ENCODE measurements at regions not wholly inside any gene's neighbourhood (a gene's known extent, or its start where the extent isn't known, plus 50 kb on each side); places are given as distances from the start of the nearest gene placed in this dataset.

GRCh38 chr4:45477311-45477733 lies 646.5 kb downstream of the GABRG1 start:
- Histone ChIP-seq H3K27me3 (no peaks in the 10 kb centered on the region), H3K27ac (no peak overlapping the region), H3K4me1 (no peaks in the 10 kb centered on the region), H3K36me3 (no peaks in the 10 kb centered on the region), H3K4me3 (no peak overlapping the region), H3K9me3 (no peaks in the 10 kb centered on the region)
- no peak for ATAC-seq
- intact Hi-C loops (cut with DNase I): no loop called here
- no peak for DNase-seq
- TF ChIP-seq CTCF (IDR thresholded peaks at IDR 0.05) (no peak), POLR2A (IDR thresholded peaks at IDR 0.05) (no peak)
- 100% methylated on average over 2 of the region's 25 CpGs for WGBS (ENCODE audit: insufficient coverage, low coverage, low lambda C conversion rate, missing lambda C conversion rate)

GRCh38 chr4:45475548-45475947 lies 648.3 kb downstream of the GABRG1 start:
- H3K4me1 ChIP-seq: no peaks in the 10 kb centered on the region
- ATAC-seq (no peak), DNase-seq (no peak)
- no peaks in the 10 kb centered on the region for H3K36me3 ChIP-seq
- intact Hi-C loops (cut with DNase I): no loop called here
- no peak overlapping the region for H3K27ac ChIP-seq
- no peaks in the 10 kb centered on the region for H3K9me3 ChIP-seq
- TF ChIP-seq CTCF (IDR thresholded peaks at IDR 0.05): no peak
- no peak for TF ChIP-seq POLR2A (IDR thresholded peaks at IDR 0.05)
- H3K4me3 ChIP-seq: no peak overlapping the region
- WGBS (ENCODE audit: insufficient coverage, low coverage, low lambda C conversion rate, missing lambda C conversion rate): 36% methylated on average over 2 of the region's 2 CpGs
- no peaks in the 10 kb centered on the region for H3K27me3 ChIP-seq

GRCh38 chr4:45472490-45472889 lies 651.4 kb downstream of the GABRG1 start:
- intact Hi-C loops (cut with DNase I): no loop called here
- Histone ChIP-seq H3K4me3 (no peak overlapping the region), H3K4me1 (no peaks in the 10 kb centered on the region), H3K9me3 (no peaks in the 10 kb centered on the region), H3K36me3 (no peaks in the 10 kb centered on the region), H3K27me3 (no peaks in the 10 kb centered on the region), H3K27ac (no peak overlapping the region)
- ATAC-seq (no peak), DNase-seq (no peak)
- no peak for TF ChIP-seq POLR2A (IDR thresholded peaks at IDR 0.05)
- no peak for TF ChIP-seq CTCF (IDR thresholded peaks at IDR 0.05)
- 29% methylated on average over 1 of the region's 3 CpGs for WGBS (ENCODE audit: insufficient coverage, low coverage, low lambda C conversion rate, missing lambda C conversion rate)

GRCh38 chr4:45471335-45471734 lies 652.5 kb downstream of the GABRG1 start:
- WGBS (ENCODE audit: insufficient coverage, low coverage, low lambda C conversion rate, missing lambda C conversion rate): no CpG with 5 or more reads among the region's 4 CpGs
- no peaks in the 10 kb centered on the region for H3K4me1 ChIP-seq

More at GRCh38 chr4:45471335-45471734, 652.5 kb downstream of the GABRG1 start:
- no peak for DNase-seq
- TF ChIP-seq CTCF (IDR thresholded peaks at IDR 0.05) (no peak), POLR2A (IDR thresholded peaks at IDR 0.05) (no peak)
- ATAC-seq: peak in 1 of 4 donors; percentile 26
- H3K36me3 ChIP-seq: no peaks in the 10 kb centered on the region
- H3K9me3 ChIP-seq: no peaks in the 10 kb centered on the region
- H3K4me3 ChIP-seq: no peak overlapping the region
- no peaks in the 10 kb centered on the region for H3K27me3 ChIP-seq
- intact Hi-C loops (cut with DNase I): no loop called here
- no peak overlapping the region for H3K27ac ChIP-seq

Measured in right lobe of liver (tissue), 6 donors.